ENCODE measurements at regions not wholly inside any gene's neighbourhood (a gene's known extent, or its start where the extent isn't known, plus 50 kb on each side); places are given as distances from the start of the nearest gene placed in this dataset.
"Not testable (repeated sequence)": the region's sequence is repeated elsewhere in the genome, so short reads cannot be mapped to it uniquely, and the experiment has no call there.

DNA sequence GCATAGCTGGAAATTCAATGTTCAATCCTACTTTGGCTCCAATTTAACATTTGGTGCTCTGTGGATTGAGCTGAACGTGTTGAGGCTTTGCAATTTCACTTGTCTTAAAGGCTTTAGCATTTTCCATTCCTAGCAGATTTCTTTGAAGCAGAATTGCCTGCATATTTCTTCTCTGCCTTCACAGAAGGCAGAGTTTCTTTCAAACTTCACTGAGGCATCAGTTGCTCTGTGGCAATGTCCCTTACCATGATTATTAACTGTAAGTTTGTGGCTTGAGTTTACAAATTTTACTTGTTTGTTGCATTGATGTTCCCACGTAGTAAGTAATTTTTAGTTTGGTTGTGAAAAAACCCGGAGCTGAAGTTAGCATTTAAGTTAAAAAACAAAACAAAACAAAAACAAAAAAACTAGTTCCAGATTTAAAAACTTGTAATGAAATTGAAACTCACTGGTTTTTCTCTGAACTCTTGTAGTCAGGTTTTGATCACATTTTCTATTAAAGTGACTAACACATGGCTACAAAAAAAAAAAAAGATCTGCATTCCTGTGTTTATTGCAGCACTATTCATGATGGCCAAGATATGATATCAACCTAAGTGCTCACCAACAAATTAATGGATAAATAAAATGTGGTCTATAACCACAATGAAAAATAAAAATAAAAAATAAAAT lies 55.2 kb upstream of the UXS1 start:
- not testable (repeated sequence) for DNase-seq

DNA sequence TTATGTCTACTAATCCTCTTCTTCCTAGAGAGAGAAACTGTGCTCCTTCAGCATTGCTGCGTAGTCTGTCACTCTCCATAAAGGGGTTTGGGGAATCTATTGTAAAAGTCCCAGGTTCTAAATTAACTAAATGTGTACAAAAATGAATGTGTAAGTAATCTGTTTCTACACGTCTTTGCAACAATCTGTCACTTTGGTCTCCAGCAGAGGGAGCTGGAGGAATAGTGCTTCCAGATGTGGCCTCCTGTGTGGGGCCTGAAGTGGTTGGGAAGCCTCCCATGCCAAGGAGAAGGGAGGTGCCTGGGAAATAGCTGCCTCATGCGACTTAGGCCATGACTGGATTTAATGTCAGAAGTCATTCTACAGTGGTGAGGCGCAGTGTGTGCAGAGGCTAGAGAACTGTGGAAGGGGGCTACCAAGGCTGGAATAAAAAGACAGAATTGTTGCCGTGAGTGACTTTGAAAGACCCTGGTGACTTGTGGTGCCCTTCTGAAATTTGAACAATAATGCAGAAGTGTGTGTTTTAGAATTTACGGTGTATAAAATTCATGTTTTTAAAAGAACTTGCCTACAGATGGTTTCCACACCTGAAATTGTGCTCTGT lies 54.5 kb upstream of the UXS1 start:
- DNase-seq = peak; percentile 18

Data from activated CD4-positive, alpha-beta T cell treated with anti-CD3 and anti-CD28 coated beads, Interleukin-2, Interleukin-6, amounts not matched to agents 100 ng/mL and 50 ng/mL, durations not matched to agents 16 hours and 8 hours (primary cell).